HG02852 (cell line): ENCODE measurements at regions not wholly inside any gene's neighbourhood (a gene's known extent, or its start where the extent isn't known, plus 50 kb on each side); places are given as distances from the start of the nearest gene placed in this dataset.
"Not testable (repeated sequence)": the region's sequence is repeated elsewhere in the genome, so short reads cannot be mapped to it uniquely, and the experiment has no call there.

Experiments
- ATAC-seq: cut with Tn5 transposase; IDR thresholded peaks from one replicate; pipeline ENCODE4 v1.9.1; 2021; ENCODE audit warnings: mild to moderate bottlenecking, moderate library complexity; ENCODE audit not compliant: unreplicated experiment

DNA sequence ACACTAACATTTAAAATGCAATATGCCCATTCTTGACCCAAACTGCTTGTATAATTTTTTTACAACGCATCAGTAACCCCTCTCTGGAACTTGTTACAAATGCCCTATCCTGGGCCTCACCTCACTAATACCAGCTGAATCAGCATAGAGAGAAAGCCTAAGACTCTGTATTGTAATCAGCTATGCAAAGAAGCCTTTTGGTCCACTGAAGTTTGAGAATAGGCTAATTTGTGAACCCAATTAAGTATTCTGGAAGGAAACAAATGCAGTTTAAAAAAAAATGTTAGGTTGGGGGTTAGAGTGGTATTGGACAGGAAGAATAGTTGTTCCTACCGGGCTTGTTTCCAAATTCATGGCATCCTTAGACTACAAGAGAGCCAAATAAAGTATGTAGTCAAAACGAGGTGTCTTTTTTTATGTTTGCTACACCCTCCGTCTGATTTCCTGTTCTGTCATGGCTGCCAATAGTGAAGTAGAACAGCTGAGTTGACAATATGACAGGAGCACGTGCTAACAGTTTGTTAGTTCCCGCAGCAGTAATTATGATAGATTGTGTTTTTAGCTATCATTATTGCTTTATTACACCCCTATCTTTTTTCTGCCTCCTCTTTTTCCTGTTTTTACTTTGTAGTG is 1048.7 kb upstream of the NUDT12 start:
- ATAC-seq = no peak

DNA sequence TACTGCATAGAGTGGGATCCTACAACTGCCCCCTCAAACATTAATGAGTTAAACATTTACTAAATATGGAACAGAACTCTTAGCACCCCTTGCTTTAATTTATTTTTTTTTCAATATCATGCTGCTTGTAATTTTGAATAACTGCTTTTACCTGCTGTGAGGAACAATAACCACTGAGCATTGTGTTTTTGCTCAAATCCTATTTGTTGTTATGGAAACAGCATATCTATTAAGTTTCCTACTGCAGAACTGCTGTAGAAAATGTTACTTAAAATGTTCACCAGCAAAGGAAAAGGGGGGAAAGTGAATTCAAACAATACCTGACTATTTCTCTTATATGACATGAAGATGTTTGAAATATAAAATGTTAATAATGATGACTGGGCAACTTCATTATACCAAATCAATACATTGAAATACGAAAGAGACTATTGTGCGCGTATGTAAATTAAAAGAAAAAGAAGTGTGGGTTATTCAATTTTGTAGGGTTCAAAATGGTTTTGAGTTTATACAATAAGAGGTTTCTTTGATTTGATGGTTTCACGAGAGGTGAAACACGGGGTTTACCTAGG is 1043.8 kb upstream of the NUDT12 start:
- no peak for ATAC-seq

DNA sequence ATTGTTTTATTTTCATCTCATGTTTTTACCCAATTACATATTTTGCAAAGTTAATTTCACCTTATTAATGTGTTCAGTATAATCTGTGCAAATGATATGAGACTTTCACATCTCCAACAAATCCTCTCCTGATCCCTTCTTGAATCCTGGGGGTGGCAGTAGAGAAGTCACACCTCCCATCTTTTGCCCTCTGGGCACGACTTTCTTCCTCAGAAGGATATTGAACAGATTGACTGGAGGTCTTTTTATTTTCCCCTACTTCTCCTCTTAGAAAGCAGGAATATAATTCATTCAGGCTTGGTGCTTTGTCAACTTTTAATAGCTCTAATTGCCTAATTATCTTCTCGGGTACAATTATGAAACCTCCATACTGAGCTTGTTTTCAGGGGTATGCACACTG is 1037.1 kb upstream of the NUDT12 start:
- ATAC-seq = no peak

DNA sequence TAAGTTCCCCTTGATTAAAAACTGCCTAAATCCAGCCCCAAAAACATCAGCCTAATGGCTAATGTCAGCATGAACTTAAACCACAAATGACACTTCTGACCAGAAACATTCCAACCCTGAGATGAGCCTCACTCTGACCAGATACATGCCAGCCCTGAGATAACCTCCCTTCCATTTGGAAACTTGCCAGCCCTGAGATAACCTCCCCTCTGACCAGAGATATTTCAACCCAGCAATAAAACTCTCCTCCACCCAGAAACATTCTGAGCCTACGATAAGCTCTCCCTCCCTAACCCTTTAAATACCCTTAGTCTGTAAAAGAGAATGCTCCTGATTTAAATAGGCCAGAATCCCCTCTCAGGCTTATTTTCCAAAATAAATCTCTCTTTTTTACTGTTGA is 1035.7 kb upstream of the NUDT12 start:
- ATAC-seq = no peak

GRCh38 chr5:104594850-104595249 is 1032.3 kb upstream of the NUDT12 start:
- ATAC-seq = no peak

DNA sequence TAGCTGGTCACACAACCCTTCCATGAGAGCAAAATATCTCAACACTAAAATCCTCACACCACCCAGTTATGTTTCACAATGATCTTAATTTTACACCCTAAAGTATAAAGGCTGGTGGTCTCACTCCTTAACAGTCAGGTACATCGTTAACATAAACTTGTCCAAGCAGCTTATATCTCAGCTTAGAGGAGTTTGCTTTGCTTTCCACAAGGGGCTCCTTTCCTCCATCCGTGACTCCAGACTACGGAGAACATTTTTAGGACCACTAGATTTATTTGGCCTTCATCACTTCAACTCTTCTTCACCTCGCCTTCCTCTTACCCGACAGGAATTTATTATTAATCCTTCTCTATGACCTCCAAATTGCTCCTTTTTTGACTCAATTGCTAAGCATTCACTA is 1014.1 kb upstream of the NUDT12 start:
- ATAC-seq = no peak

DNA sequence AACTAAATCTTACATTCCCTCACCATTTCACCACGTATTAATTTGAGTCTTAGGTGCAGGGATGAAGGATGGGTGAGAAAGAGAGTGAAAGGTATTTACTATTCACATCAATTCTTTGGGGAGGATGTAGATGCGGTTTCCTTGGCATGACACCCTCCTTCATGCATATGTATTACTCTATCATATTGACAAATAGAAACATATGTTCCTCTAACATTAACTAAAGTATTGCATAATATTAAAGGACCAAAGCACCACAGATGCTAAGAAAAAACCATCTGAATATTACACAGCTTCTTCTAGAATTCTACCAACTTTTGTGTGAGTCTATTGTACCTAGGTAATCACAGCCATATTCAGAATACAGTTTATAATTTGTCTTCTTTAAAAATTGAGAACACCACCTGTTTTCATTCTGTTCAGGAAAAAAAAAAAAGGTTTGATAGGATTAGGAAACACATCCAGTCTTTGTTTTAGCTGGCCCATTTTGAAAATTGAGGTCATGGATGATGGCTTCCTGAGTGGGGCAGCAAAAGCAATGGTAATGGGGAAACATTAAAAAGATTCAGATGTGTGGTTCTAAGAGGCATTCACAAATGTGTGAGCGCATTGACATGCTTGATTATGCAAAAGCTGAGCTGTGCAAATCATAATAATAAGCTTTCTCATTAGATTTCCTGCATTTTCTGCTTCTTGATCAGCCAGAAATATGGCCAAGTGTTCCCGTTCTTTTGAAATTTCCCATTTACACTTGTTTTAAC is 1011.5 kb upstream of the NUDT12 start:
- no peak for ATAC-seq

GRCh38 chr5:104569621-104570020 is 1007.0 kb upstream of the NUDT12 start:
- ATAC-seq = no peak

DNA sequence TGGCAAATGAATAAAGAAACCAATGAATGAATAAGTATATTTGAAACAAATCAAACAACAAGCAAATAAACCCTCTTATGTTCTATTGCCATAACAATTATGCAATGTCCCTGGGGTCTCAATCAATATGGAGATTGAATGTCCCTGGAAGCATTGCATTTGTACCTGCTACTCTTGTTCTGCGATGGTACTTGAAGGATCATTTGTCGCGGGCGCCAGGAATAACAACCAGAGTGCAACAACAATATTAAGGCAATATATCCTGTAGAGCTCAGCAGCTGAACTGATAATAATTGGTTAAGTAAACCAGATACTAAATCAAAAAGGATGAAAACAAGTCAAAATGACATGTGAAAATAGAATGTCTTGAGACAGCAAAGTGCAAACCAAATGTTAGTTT is 1001.9 kb upstream of the NUDT12 start:
- no peak for ATAC-seq

DNA sequence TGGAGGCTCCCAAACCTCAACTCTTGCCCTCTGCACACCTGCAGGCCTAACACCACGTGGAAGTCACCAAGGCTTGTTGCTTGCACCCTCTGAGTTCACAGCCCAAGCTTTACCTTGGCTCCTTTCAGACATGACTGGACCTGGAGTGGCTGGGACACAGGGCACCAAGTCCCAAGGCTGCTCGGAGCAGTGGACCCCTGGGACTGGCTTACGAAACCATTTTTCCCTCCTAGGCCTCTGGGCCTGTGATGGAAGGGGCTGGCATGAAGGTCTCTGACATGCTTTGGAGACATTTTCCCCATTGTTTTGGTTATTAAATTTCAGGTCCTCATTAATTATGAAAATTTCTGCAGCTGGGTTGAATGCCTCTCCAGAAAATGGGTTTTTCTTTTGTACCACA is 994.4 kb upstream of the NUDT12 start:
- ATAC-seq = no peak

- ATAC-seq = no peak
Measured at GRCh38 chr5:104551628-104552027, 989.0 kb upstream of the NUDT12 start.

DNA sequence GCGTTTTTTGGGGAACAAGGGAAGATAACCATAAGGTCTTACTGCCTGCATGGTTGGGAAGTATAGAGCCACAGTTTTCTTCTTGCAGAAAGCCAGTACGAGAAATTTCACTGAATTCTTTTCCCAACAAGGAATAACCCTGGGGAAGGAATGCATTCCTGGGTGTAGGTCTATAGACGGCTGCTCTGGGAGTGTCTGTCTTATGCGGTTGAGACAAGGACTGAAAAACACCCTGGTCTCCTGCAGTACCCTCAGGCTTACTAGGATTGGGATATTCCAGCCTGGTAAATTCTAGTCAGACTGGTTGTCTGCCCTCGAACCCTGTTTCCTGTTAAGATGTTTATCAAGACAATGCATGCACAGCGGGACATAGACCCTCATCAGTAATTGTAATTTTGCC is 984.3 kb upstream of the NUDT12 start:
- not testable (repeated sequence) for ATAC-seq

GRCh38 chr5:104541141-104541785 is 978.7 kb upstream of the NUDT12 start:
- ATAC-seq = no peak

- ATAC-seq = no peak
Measured at GRCh38 chr5:104540448-104540847, 977.9 kb upstream of the NUDT12 start.

GRCh38 chr5:104539618-104540350 is 977.2 kb upstream of the NUDT12 start:
- no peak for ATAC-seq

GRCh38 chr5:104538734-104539133 is 976.1 kb upstream of the NUDT12 start:
- no peak for ATAC-seq

DNA sequence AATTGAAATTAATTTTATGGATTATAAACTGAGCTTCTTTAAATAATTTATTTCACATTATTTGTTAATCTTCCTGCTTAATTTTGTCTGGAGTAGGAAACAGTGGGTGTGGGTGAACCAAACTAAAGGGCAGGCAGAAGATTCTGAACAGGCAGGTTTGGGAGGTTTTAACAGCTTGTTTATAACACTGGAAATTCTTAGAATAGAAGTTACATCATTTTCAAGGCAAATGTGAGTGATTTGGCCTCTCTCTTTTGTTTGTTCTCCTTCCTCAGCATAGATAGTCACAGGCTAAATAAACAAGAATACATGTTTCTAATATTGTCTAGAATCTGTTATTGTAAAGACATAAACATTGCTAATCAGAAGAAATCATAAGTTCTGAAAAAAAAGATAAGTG is 970.9 kb upstream of the NUDT12 start:
- ATAC-seq = no peak

- ATAC-seq = no peak
Measured at GRCh38 chr5:104526866-104527265, 964.3 kb upstream of the NUDT12 start.

DNA sequence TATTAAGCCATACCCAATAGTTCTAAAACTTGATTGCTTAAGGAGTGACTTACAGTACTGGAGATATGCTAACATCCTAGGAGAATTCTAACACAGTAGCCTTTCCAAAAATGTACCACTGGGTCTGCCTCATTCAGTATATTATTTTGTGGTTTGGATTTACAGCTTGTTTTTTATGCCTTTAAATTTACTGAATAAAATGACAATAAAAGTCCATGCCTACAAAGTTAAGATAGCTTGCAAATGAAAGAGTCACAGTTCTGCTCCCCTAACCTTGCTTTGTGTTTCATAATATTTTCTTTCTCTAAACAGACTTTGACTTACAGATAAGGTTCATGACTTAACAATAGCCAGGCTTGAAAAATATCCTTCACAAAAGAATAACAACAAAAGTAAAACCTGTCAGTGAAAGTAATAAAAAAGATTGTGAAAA is 951.1 kb upstream of the NUDT12 start:
- ATAC-seq = no peak

GRCh38 chr5:104513121-104513602 is 950.6 kb upstream of the NUDT12 start:
- ATAC-seq = no peak
